ENCODE measurements at regions not wholly inside any gene's neighbourhood (a gene's known extent, or its start where the extent isn't known, plus 50 kb on each side); places are given as distances from the start of the nearest gene placed in this dataset.

DNA sequence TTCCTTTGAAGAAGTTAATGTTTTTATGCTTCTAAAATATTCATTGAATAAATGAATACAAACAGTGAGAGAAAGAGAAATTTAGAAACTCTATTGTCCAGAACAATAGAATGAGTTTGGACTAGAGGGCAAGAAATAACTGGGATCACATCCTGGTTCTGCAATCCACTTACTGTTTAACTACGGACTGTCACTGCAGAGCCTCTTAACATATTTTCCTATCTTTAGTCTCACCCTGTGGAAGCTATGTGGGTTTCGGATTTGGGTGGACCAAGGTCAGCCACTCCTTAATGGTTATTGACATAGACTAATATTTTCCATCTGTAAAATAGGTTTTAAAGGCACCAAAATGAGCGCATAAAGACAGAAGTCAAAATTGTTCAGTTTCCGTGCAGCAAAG, 116.6 kb downstream of the UBE2U start:
- ChIA-PET CTCF (interaction anchor here (1.6 kb wide), 1 partner anchor 11 kb away, joined by 3 read pairs; no protein-coding TSS in a partner anchor), POLR2A (ENCODE audit: unreplicated experiment) (no interaction called here)
- Histone ChIP-seq H3K9me3 (ENCODE audit: control insufficient read depth, insufficient read depth, low read length) (no peaks in the 10 kb centered on the region), H3K27ac (ENCODE audit: insufficient read depth, low read length) (no peak overlapping the region), H2BK120ac (ENCODE audit: low read depth, low read length) (no peak overlapping the region), H4K91ac (ENCODE audit: insufficient read depth, low read depth, low read length) (no peak overlapping the region), H3K23ac (ENCODE audit: low read depth, low read length) (no peak overlapping the region), H3K9me1 (ENCODE audit: insufficient read depth, low read length) (no peaks in the 10 kb centered on the region; the same call in 1 of the 2 replicates), H3K79me1 (ENCODE audit: low read depth in 1 of 2, low read length in 2 of 2) (no peaks in the 10 kb centered on the region), H3K27me3 (ENCODE audit: control insufficient read depth, insufficient read depth, low read length) (peaks cover 2% of the 10 kb centered on the region; the same call in 1 of the 2 replicates), H2AK5ac (ENCODE audit: low read depth, low read length) (no peak overlapping the region), H3K36me3 (ENCODE audit: control insufficient read depth, insufficient read depth, low read length) (no peaks in the 10 kb centered on the region), H3K18ac (ENCODE audit: low read depth, low read length) (no peak overlapping the region), H3K9ac (ENCODE audit: low read depth, low read length) (no peak overlapping the region), H3K4ac (ENCODE audit: low read depth, low read length) (no peak overlapping the region), H3K4me1 (ENCODE audit: control insufficient read depth, insufficient read depth, low read length) (peaks cover 2% of the 10 kb centered on the region; the same call in 1 of the 2 replicates), H2BK20ac (ENCODE audit: low read depth, low read length) (no peak overlapping the region), H3K4me3 (ENCODE audit: insufficient read depth, low read depth, low read length) (no peak overlapping the region), H3K4me2 (ENCODE audit: low read depth, low read length) (no peak overlapping the region), H4K5ac (ENCODE audit: low read depth, low read length) (no peak overlapping the region), H2AK9ac (replicated peaks; ENCODE audit: low read depth, low read length, poor library complexity) (no peak overlapping the region), H3K14ac (replicated peaks; ENCODE audit: low read depth, low read length) (no peak overlapping the region), H2AFZ (replicated peaks; ENCODE audit: low read length, poor library complexity) (no peak overlapping the region), H3K56ac (ENCODE audit: extremely low read depth, insufficient read depth, low read length) (no peak overlapping the region), H4K8ac (ENCODE audit: low read depth in 2 of 2, low read length in 2 of 2) (no peak overlapping the region), H4K20me1 (ENCODE audit: insufficient read depth, low read length) (no peaks in the 10 kb centered on the region), H2BK15ac (ENCODE audit: low read depth, low read length) (no peak overlapping the region), H2BK5ac (ENCODE audit: low read depth, low read length, poor library complexity, severe bottlenecking) (no peak overlapping the region)
- intact Hi-C loops (cut with micrococcal nuclease) (no loop called here), in situ Hi-C loops (cut with MboI; ENCODE audit: low sequenced_read_pairs) (no loop called here), dilution Hi-C loops (cut with HindIII; ENCODE audit: low sequenced_read_pairs, unreplicated experiment) (no loop called here)
- ATAC-seq (ENCODE audit: low read depth): no peak
- no TSS peak for BruUV-seq (replicated peaks)
- no CpG with 5 or more reads among the region's 4 CpGs for WGBS, 2 experiments (ENCODE audit: extremely low coverage in 2 of 2, insufficient read length in 1 of 2)
- TF ChIP-seq, protein P1, sequence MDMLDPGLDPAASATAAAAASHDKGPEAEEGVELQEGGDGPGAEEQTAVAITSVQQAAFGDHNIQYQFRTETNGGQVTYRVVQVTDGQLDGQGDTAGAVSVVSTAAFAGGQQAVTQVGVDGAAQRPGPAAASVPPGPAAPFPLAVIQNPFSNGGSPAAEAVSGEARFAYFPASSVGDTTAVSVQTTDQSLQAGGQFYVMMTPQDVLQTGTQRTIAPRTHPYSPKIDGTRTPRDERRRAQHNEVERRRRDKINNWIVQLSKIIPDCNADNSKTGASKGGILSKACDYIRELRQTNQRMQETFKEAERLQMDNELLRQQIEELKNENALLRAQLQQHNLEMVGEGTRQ (IDR thresholded peaks at IDR 0.05; ENCODE audit: low read depth, low read length): no peak
- TF ChIP-seq POLR2A (IDR thresholded peaks at IDR 0.05; ENCODE audit: low read depth, low read length) (no peak), CHD1 (IDR thresholded peaks at IDR 0.05; ENCODE audit: low read depth, low read length) (no peak), RAD21 (IDR thresholded peaks at IDR 0.05; ENCODE audit: low read length) (no peak), MAZ (IDR thresholded peaks at IDR 0.05; ENCODE audit: borderline replicate concordance, low read depth, low read length) (no peak), CEBPB (IDR thresholded peaks at IDR 0.05; ENCODE audit: low read depth, low read length) (no peak), RCOR1 (IDR thresholded peaks at IDR 0.05; ENCODE audit: insufficient replicate concordance, low read length) (no peak), MXI1 (IDR thresholded peaks at IDR 0.05; ENCODE audit: borderline replicate concordance, low read depth, low read length) (no peak), SMC3 (IDR thresholded peaks at IDR 0.05; ENCODE audit: low read depth, low read length) (no peak), RFX5 (IDR thresholded peaks at IDR 0.05; ENCODE audit: low read depth, low read length) (no peak), BHLHE40 (IDR thresholded peaks at IDR 0.05; ENCODE audit: low read depth, low read length) (no peak), MAFK (IDR thresholded peaks at IDR 0.05; ENCODE audit: low read depth, low read length) (no peak), NFE2L2 (IDR thresholded peaks at IDR 0.05; ENCODE audit: low read depth, low read length) (no peak), FOS (IDR thresholded peaks at IDR 0.05; ENCODE audit: low read depth, low read length) (no peak)
- TF ChIP-seq, protein P2, sequence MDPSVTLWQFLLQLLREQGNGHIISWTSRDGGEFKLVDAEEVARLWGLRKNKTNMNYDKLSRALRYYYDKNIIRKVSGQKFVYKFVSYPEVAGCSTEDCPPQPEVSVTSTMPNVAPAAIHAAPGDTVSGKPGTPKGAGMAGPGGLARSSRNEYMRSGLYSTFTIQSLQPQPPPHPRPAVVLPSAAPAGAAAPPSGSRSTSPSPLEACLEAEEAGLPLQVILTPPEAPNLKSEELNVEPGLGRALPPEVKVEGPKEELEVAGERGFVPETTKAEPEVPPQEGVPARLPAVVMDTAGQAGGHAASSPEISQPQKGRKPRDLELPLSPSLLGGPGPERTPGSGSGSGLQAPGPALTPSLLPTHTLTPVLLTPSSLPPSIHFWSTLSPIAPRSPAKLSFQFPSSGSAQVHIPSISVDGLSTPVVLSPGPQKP (IDR thresholded peaks at IDR 0.05; ENCODE audit: borderline replicate concordance, low read depth, low read length): no peak
- TF ChIP-seq, protein P3, sequence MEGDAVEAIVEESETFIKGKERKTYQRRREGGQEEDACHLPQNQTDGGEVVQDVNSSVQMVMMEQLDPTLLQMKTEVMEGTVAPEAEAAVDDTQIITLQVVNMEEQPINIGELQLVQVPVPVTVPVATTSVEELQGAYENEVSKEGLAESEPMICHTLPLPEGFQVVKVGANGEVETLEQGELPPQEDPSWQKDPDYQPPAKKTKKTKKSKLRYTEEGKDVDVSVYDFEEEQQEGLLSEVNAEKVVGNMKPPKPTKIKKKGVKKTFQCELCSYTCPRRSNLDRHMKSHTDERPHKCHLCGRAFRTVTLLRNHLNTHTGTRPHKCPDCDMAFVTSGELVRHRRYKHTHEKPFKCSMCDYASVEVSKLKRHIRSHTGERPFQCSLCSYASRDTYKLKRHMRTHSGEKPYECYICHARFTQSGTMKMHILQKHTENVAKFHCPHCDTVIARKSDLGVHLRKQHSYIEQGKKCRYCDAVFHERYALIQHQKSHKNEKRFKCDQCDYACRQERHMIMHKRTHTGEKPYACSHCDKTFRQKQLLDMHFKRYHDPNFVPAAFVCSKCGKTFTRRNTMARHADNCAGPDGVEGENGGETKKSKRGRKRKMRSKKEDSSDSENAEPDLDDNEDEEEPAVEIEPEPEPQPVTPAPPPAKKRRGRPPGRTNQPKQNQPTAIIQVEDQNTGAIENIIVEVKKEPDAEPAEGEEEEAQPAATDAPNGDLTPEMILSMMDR (conservative IDR thresholded peaks at IDR 0.05; ENCODE audit: low read depth, low read length): no peak
- DNase-seq: no peak
